Pancreas (tissue), 10 donors: ENCODE measurements at regions not wholly inside any gene's neighbourhood (a gene's known extent, or its start where the extent isn't known, plus 50 kb on each side); places are given as distances from the start of the nearest gene placed in this dataset.

ENCODE experiments used
- ATAC-seq, 4 donors: fragments of 200-7000 bp; cut with Tn5 transposase; one replicate each; pipeline versions ENCODE4 v1.8.0 to v1.9.1; 2020; ENCODE audit warnings: mild to moderate bottlenecking in 4 of 4, moderate library complexity in 4 of 4
- DNase-seq, 6 donors: peaks; one replicate each; pipeline ENCODE4 v3.0.0-alpha.2; 2020
- FAIRE-seq: peaks from 2 replicates; lab custom pipeline; 2012; peaks lifted over from hg19 to GRCh38; lab: Jason Lieb, UNC
- H3K27ac ChIP-seq, 4 donors: fragments of 200-600 bp; sonication (generic); 1 replicate in 3 of 4; 2 replicates in 1 of 4; pipeline versions ENCODE4 v1.5.0 to v1.8.0; 2020
- H3K27me3 ChIP-seq, 4 donors: fragments of 200-600 bp; one replicate each; pipeline ENCODE4 v1.8.0; 2021
- H3K36me3 ChIP-seq, 3 donors: fragments of 200-600 bp; sonication (generic) in 1 of 3; one replicate each; pipeline versions ENCODE4 v1.5.0 to v1.8.0; 2020 to 2021
- H3K4me1 ChIP-seq, 3 donors: fragments of 200-600 bp; one replicate each; pipeline ENCODE4 v1.8.0; 2021
- H3K4me3 ChIP-seq, 4 donors: fragments of 200-600 bp; sonication (generic) in 2 of 4; one replicate each; pipeline versions ENCODE4 v1.5.0 to v1.8.0; 2020 to 2021
- H3K9me3 ChIP-seq, 4 donors: fragments of 200-600 bp; one replicate each; pipeline ENCODE4 v1.8.0; 2021
- WGBS, 2 donors: extraction: QIAGEN DNeasy Blood & Tissue Kit; methylation state at CpG; one replicate each; pipeline ENCODE4 v1.1.7; 2013; 5-methylcytosine and 5-hydroxymethylcytosine counted together
- intact Hi-C, 3 donors: fragments of 100-400 bp; cut with DNase I; formaldehyde crosslinking; loops; one replicate each; pipeline versions ENCODE4 v1.11.1 to v1.14.2; 2022
- TF ChIP-seq, protein P1 (sequence below), 4 donors: fragments of 200-600 bp; sonication (generic) in 3 of 4; IDR thresholded peaks; one replicate each; pipeline versions ENCODE4 v1.5.0 to v1.8.0; 2021; ENCODE audit warnings: antibody characterized with exemption in 4 of 4
- donor health status: healthy with polysubstance abuse.
- donor health status: DM: no; HTN: no; CAD: no; lungs with moderate emphysema.
- donor health status: DM: no; HTN: no; CAD: no.
- donor health status: control.
- donor health status: control.
- donor health status: Bipolar disorder and iron deficiency.
- donor health status: DM: yes; HTN: yes; CAD: no.
- donor health status: DM: no; HTN: no; CAD: no.
- donor health status: DM: no; HTN: no; CAD: no.
- donor health status: DM: yes; HTN: yes; CAD: no.

DNA sequence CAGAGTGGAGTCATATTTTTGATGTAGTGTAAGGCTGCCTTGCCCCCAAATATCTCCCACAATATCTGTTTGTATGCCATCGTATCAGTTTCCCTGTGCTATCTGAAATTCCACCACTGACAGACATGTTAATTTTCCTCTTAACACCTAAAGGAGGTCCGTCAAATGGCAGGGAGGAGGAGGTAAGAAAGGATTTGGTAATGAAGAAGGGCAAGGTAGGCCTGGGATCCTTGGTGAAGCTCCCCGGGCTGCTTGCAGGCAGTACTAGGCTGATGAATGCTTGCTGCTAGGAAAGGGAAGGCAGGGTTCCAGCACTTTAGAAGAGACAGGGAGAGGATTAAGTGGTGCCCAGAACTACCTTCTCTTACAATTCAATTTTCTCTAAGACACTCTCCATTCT is 402.4 kb upstream of the ZP4 start:
- no peak for ATAC-seq
- TF ChIP-seq, protein P1, sequence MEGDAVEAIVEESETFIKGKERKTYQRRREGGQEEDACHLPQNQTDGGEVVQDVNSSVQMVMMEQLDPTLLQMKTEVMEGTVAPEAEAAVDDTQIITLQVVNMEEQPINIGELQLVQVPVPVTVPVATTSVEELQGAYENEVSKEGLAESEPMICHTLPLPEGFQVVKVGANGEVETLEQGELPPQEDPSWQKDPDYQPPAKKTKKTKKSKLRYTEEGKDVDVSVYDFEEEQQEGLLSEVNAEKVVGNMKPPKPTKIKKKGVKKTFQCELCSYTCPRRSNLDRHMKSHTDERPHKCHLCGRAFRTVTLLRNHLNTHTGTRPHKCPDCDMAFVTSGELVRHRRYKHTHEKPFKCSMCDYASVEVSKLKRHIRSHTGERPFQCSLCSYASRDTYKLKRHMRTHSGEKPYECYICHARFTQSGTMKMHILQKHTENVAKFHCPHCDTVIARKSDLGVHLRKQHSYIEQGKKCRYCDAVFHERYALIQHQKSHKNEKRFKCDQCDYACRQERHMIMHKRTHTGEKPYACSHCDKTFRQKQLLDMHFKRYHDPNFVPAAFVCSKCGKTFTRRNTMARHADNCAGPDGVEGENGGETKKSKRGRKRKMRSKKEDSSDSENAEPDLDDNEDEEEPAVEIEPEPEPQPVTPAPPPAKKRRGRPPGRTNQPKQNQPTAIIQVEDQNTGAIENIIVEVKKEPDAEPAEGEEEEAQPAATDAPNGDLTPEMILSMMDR (IDR thresholded peaks at IDR 0.05), result no peak
- Histone ChIP-seq H3K36me3 (no peaks in the 10 kb centered on the region), H3K27ac (no peak overlapping the region), H3K27me3 (no peaks in the 10 kb centered on the region), H3K4me3 (no peak overlapping the region), H3K4me1 (no peaks in the 10 kb centered on the region), H3K9me3 (no peaks in the 10 kb centered on the region)
- intact Hi-C loops, result no loop called here
- 83 to 90% methylated on average over 3 of the region's 3 CpGs for WGBS, 2 donors
- DNase-seq, result no peak
- FAIRE-seq, result no peak

DNA sequence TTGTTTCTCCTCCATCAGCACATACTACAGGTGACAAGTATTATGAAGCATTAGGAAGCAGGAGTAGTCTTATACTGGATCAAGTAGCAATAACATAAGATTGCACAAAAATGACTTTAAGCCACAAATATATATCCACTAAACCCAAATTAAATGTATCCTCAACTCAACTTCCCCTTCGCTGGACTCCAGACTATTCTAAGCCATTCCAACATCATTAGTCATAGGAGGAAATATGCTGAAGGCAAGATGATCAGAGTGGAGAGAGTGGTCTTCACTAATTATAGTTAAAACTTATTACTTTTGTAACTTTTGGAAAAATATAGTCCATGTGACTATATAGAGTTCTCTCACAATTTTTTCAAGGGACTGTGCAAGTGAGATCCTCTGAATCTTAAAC is 390.7 kb upstream of the ZP4 start:
- FAIRE-seq (no peak), DNase-seq (no peak), ATAC-seq (no peak)
- Histone ChIP-seq H3K4me3 (no peak overlapping the region), H3K27me3 (no peaks in the 10 kb centered on the region), H3K27ac (no peak overlapping the region), H3K4me1 (no peaks in the 10 kb centered on the region), H3K9me3 (no peaks in the 10 kb centered on the region), H3K36me3 (no peaks in the 10 kb centered on the region)
- intact Hi-C loops, result no loop called here
- TF ChIP-seq, protein P1 (IDR thresholded peaks at IDR 0.05), result no peak
- 84 to 85% methylated on average over 1 of the region's 1 CpG for WGBS, 2 donors

DNA sequence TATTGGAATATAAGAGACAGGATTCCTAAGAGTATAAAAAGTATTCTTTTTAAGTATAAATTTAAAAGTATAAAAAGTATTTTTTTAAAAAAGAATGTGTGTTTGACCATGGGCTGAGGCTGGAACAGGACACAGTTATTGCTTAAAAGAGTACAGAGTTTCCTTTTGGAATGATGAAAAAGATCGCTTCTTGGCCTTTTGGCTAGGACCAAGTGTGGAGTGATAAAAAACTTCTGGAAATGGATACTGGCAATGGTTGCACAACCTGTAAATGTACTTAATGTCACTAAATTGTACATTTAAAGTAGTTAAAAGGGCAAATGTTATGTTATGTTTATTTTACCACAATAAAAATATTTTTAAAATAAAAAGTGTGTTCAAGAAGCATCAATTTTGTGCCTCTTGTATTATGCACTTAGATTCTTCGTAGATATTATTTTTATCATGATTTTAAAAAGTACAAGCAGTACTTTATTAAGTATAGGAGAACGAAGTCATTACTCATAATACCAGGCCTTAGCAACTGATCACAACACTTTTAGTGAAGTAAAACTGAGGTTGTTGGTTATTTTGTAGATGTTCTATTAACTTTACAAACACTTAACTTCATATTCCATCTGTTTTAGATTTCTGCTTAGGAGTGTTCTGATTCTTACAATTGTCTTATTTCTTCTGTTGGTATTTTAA is 389.1 kb upstream of the ZP4 start:
- Histone ChIP-seq H3K4me3 (no peak overlapping the region), H3K9me3 (no peaks in the 10 kb centered on the region), H3K27ac (no peak overlapping the region), H3K4me1 (no peaks in the 10 kb centered on the region), H3K36me3 (no peaks in the 10 kb centered on the region), H3K27me3 (no peaks in the 10 kb centered on the region)
- FAIRE-seq (no peak), ATAC-seq (no peak), DNase-seq (no peak)
- intact Hi-C loops, result no loop called here
- 77 to 87% methylated on average over 3 of the region's 3 CpGs for WGBS, 2 donors
- TF ChIP-seq, protein P1 (IDR thresholded peaks at IDR 0.05), result no peak

DNA sequence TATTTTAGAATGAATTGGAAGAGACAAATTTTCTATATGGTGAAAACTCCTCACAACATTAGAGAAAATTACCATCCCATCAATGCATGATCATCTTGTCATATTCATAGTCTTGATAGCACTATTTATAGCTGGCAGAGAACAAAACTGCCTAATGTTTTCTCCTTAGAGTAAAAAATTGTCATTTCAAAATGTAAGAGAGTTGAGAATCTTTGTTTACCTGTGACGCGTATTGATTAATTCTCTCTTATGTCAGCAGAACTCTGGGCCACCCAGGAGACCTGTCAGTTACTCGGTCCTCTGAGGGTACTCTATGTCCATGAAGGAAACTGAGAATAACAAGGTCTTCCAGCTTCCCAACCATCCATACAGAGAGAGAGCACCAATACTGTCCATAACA is 381.4 kb upstream of the ZP4 start:
- no peak overlapping the region for H3K4me3 ChIP-seq
- no peak for ATAC-seq
- WGBS, 2 donors, result 81% methylated on average over 3 of the region's 3 CpGs
- H3K4me1 ChIP-seq, result no peaks in the 10 kb centered on the region
- TF ChIP-seq, protein P1 (IDR thresholded peaks at IDR 0.05), result no peak
- no peaks in the 10 kb centered on the region for H3K27me3 ChIP-seq
- no peaks in the 10 kb centered on the region for H3K36me3 ChIP-seq
- FAIRE-seq, result no peak
- H3K27ac ChIP-seq, result no peak overlapping the region
- intact Hi-C loops, result no loop called here
- no peak for DNase-seq
- peaks cover 0 to 5% (median 0%) of the 10 kb centered on the region in 4 donors for H3K9me3 ChIP-seq

DNA sequence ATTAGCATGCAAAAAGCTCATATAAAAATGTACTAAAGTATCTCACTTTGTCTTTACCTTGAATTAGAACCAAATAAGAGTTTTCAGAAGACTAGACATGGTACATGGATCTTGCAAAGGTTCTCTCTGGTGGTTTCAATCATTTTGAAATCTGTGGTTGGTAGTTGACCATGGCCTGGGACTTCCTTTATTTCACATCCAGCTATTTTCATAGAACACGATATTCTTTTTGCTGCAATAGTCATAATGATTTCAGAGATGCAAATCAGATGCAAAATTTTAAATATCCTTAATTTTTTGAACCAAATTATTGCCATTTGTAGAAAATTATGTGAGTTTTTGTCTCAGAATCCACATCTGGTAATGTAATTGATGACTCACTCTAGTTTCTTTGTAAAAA is 375.1 kb upstream of the ZP4 start:
- 59 to 63% methylated on average over 1 of the region's 1 CpG for WGBS, 2 donors
- Histone ChIP-seq H3K4me1 (no peaks in the 10 kb centered on the region), H3K9me3 (no peaks in the 10 kb centered on the region), H3K36me3 (no peaks in the 10 kb centered on the region), H3K27ac (no peak overlapping the region), H3K27me3 (no peaks in the 10 kb centered on the region), H3K4me3 (no peak overlapping the region)
- DNase-seq (no peak), FAIRE-seq (no peak), ATAC-seq (no peak)
- TF ChIP-seq, protein P1 (IDR thresholded peaks at IDR 0.05), result no peak
- intact Hi-C loops, result no loop called here
